Neuronal stem cell (in vitro differentiated cells): ENCODE measurements at regions not wholly inside any gene's neighbourhood (a gene's known extent, or its start where the extent isn't known, plus 50 kb on each side); places are given as distances from the start of the nearest gene placed in this dataset. TPM values are rescaled to one million over a fixed set of nuclear protein-coding genes. Genes with fewer than 3 reads are reported as not detected.

Experiments
- DNase-seq: peaks from one replicate; pipeline ENCODE4 v3.0.0-alpha.2; 2013; ENCODE audit warnings: low spot score
- H2AFZ ChIP-seq: one replicate; pipeline ENCODE4 v1.6.1; 2013; ENCODE audit warnings: mild to moderate bottlenecking, low read length, inconsistent platforms
- H2AK5ac ChIP-seq: 2 replicates; pipeline ENCODE4 v1.6.1; 2013; ENCODE audit warnings: low read depth, mild to moderate bottlenecking, inconsistent platforms, low read length, moderate library complexity, mixed read lengths
- H2BK120ac ChIP-seq: 2 replicates; pipeline ENCODE4 v1.6.1; 2013; ENCODE audit warnings: low read depth, mild to moderate bottlenecking, inconsistent platforms, low read length, moderate library complexity, mixed read lengths
- H2BK12ac ChIP-seq: one replicate; pipeline ENCODE4 v1.6.1; 2013; ENCODE audit warnings: low read length, inconsistent platforms
- H2BK15ac ChIP-seq: 2 replicates; pipeline ENCODE4 v1.6.1; 2013; ENCODE audit warnings: mild to moderate bottlenecking, low read length, inconsistent platforms, mixed read lengths
- H2BK5ac ChIP-seq: one replicate; pipeline ENCODE4 v1.6.1; 2013; ENCODE audit warnings: inconsistent platforms, mild to moderate bottlenecking, low read length, moderate library complexity
- H3K14ac ChIP-seq: one replicate; pipeline ENCODE4 v1.6.1; 2013; ENCODE audit warnings: low read length, inconsistent platforms
- H3K18ac ChIP-seq: 2 replicates; pipeline ENCODE4 v1.6.1; 2013; ENCODE audit warnings: low read length, inconsistent platforms
- H3K23ac ChIP-seq: 2 replicates; pipeline ENCODE4 v1.6.1; 2013; ENCODE audit warnings: low read depth, mild to moderate bottlenecking, mixed read lengths, low read length, inconsistent platforms; ENCODE audit not compliant: poor library complexity
- H3K27ac ChIP-seq: replicated peaks from 3 replicates; pipeline ENCODE4 v1.5.1; 2013; ENCODE audit warnings: low read length, inconsistent platforms
- H3K27me3 ChIP-seq, 3 experiments: 2 replicates each; pipeline ENCODE4 v1.6.1; 2013; ENCODE audit warnings: low read length in 3 of 3, mild to moderate bottlenecking in 2 of 3, inconsistent platforms in 1 of 3, low read depth in 1 of 3, mixed read lengths in 1 of 3, moderate library complexity in 1 of 3; ENCODE audit not compliant: control insufficient read depth in 3 of 3, insufficient read depth in 3 of 3
- H3K36me3 ChIP-seq, 2 donors: replicated peaks in 1 of 2; 2 replicates each; pipeline ENCODE4 v1.6.1; 2013; ENCODE audit warnings: low read length in 2 of 2; ENCODE audit not compliant: control insufficient read depth in 2 of 2, insufficient read depth in 2 of 2
- H3K4ac ChIP-seq: 2 replicates; pipeline ENCODE4 v1.6.1; 2013; ENCODE audit warnings: inconsistent platforms, mild to moderate bottlenecking, low read length, moderate library complexity
- H3K4me1 ChIP-seq, 2 donors: 1 replicate in 1 of 2; 2 replicates in 1 of 2; pipeline ENCODE4 v1.6.1; 2013; ENCODE audit warnings: low read length in 2 of 2, low read depth in 1 of 2; ENCODE audit not compliant: control insufficient read depth in 2 of 2, insufficient read depth in 1 of 2
- H3K4me2 ChIP-seq: one replicate; pipeline ENCODE4 v1.6.1; 2013; ENCODE audit warnings: mild to moderate bottlenecking, low read length, inconsistent platforms; ENCODE audit not compliant: insufficient read depth, poor library complexity, severe bottlenecking
- H3K4me3 ChIP-seq, 2 donors: 2 replicates each; pipeline ENCODE4 v1.5.1; 2013; ENCODE audit warnings: low read length in 2 of 2, mild to moderate bottlenecking in 2 of 2, inconsistent platforms in 1 of 2, moderate library complexity in 1 of 2
- H3K79me1 ChIP-seq: one replicate; pipeline ENCODE4 v1.6.1; 2013; ENCODE audit warnings: low read depth, mild to moderate bottlenecking, inconsistent platforms, low read length, moderate library complexity
- H3K9ac ChIP-seq: one replicate; pipeline ENCODE4 v1.6.1; 2013; ENCODE audit warnings: mild to moderate bottlenecking, low read depth, low read length, inconsistent platforms; ENCODE audit not compliant: poor library complexity
- H3K9me3 ChIP-seq, 2 donors: replicated peaks in 1 of 2; 2 replicates each; pipeline versions ENCODE3 to v1.6.1; 2013; ENCODE audit warnings: low read length in 2 of 2, mild to moderate bottlenecking in 2 of 2, inconsistent platforms in 1 of 2, low read depth in 1 of 2, mixed read lengths in 1 of 2, moderate library complexity in 1 of 2; ENCODE audit not compliant: control insufficient read depth in 2 of 2, insufficient read depth in 1 of 2
- H4K8ac ChIP-seq: one replicate; pipeline ENCODE4 v1.6.1; 2013; ENCODE audit warnings: low read depth, mild to moderate bottlenecking, inconsistent platforms, low read length, moderate library complexity
- H4K91ac ChIP-seq: one replicate; pipeline ENCODE4 v1.6.1; 2013; ENCODE audit warnings: low read length, low read depth, mild to moderate bottlenecking, inconsistent platforms; ENCODE audit not compliant: poor library complexity
- WGBS, 2 donors: extraction: QIAGEN DNeasy Blood & Tissue Kit; methylation state at CpG; one replicate each; pipeline ENCODE4 v1.1.7; 2013; ENCODE audit warnings: missing lambda C conversion rate in 2 of 2, mixed read lengths in 1 of 2; ENCODE audit not compliant: insufficient read length in 2 of 2, insufficient replicate concordance in 1 of 2; ENCODE audit errors: extremely low coverage in 2 of 2; 5-methylcytosine and 5-hydroxymethylcytosine counted together
- small RNA-seq: library from polyadenylated mRNA; stranded (forward); fragments of <200 nt; extraction: miRNeasy Mini kit (QIAGEN cat#:217004); gene quantifications from one replicate; pipeline ENCODE3, GENCODE V24; 2013; ENCODE audit not compliant: insufficient read depth

DNA sequence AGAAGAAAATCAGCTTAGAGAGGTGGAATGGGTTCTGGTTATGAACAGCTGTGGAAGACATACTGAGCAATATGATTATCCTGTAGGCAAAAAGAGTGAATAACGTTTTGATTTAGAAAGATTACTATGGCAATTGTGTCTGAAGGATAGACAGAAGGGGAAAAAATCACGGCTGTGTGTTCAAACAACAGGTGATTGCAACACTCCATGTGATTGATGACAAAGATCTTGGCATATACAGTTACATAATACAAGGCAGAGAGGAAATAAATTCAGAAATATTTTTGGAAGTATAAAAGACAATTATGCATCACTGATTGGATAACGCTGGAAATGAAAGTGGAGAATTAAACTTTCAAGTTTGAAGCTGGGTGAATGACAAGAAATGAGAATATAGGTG is 58.5 kb upstream of the KCNJ3 start:
- no peak overlapping the region for H3K4ac ChIP-seq
- no peak overlapping the region for H2AK5ac ChIP-seq
- H2BK12ac ChIP-seq, result no peak overlapping the region
- no peak for DNase-seq
- peaks cover 0 to 1% of the 10 kb centered on the region in 2 donors for H3K36me3 ChIP-seq
- H3K9ac ChIP-seq, result no peak overlapping the region
- no peak overlapping the region for H2BK120ac ChIP-seq
- no peaks in the 10 kb centered on the region for H3K4me1 ChIP-seq
- H2AFZ ChIP-seq, result no peak overlapping the region
- no peaks in the 10 kb centered on the region for H3K9me3 ChIP-seq
- H3K4me2 ChIP-seq, result no peak overlapping the region
- H3K27ac ChIP-seq, result no peak overlapping the region
- no peak overlapping the region for H3K14ac ChIP-seq
- H3K18ac ChIP-seq, result no peak overlapping the region
- H3K4me3 ChIP-seq, result no peak overlapping the region
- no peak overlapping the region for H2BK5ac ChIP-seq
- no peaks in the 10 kb centered on the region for H3K79me1 ChIP-seq
- no peaks in the 10 kb centered on the region for H3K27me3 ChIP-seq
- H2BK15ac ChIP-seq, result no peak overlapping the region
- WGBS, 2 donors, result no CpG with 5 or more reads among the region's 3 CpGs
- no peak overlapping the region for H4K91ac ChIP-seq
- H4K8ac ChIP-seq, result no peak overlapping the region
- H3K23ac ChIP-seq, result no peak overlapping the region

Small RNA genes lying in the stretch of these regions (small RNA-seq; reads per million reads assigned to genes)
- gene RNA5SP107, result not detected
